ENCODE measurements at regions not wholly inside any gene's neighbourhood (a gene's known extent, or its start where the extent isn't known, plus 50 kb on each side); places are given as distances from the start of the nearest gene placed in this dataset.

DNA sequence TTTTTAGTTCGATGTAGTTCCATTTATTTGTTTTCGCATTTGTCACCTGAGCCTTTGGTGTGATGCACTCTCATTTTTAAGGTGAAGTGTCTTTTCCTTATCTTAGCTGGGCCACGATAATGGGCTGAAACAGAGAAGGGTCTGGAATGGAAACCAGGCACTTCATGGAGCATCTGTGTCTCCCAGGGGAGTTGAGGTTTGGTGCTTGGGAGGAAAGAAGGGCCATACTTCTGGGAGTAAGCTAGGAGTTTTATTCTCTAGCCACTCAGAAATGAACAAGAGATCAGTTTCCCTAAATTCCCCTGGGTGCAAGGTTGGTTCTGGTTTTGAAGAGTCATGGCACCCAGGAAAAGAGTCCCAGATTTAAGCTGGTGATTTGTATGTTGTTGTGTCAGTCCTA is 179.4 kb upstream of the CXCR4 start:
- no peak overlapping the region for H3K4me3 ChIP-seq (ENCODE audit: low read depth, low read length)
- TF ChIP-seq, protein P1, sequence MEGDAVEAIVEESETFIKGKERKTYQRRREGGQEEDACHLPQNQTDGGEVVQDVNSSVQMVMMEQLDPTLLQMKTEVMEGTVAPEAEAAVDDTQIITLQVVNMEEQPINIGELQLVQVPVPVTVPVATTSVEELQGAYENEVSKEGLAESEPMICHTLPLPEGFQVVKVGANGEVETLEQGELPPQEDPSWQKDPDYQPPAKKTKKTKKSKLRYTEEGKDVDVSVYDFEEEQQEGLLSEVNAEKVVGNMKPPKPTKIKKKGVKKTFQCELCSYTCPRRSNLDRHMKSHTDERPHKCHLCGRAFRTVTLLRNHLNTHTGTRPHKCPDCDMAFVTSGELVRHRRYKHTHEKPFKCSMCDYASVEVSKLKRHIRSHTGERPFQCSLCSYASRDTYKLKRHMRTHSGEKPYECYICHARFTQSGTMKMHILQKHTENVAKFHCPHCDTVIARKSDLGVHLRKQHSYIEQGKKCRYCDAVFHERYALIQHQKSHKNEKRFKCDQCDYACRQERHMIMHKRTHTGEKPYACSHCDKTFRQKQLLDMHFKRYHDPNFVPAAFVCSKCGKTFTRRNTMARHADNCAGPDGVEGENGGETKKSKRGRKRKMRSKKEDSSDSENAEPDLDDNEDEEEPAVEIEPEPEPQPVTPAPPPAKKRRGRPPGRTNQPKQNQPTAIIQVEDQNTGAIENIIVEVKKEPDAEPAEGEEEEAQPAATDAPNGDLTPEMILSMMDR (IDR thresholded peaks at IDR 0.05; ENCODE audit: low read depth, low read length, missing control alignments): no peak
- in situ Hi-C loops (cut with HindIII; ENCODE audit: low sequenced_read_pairs): no loop called here
- no peak for DNase-seq (ENCODE audit: low read depth)

DNA sequence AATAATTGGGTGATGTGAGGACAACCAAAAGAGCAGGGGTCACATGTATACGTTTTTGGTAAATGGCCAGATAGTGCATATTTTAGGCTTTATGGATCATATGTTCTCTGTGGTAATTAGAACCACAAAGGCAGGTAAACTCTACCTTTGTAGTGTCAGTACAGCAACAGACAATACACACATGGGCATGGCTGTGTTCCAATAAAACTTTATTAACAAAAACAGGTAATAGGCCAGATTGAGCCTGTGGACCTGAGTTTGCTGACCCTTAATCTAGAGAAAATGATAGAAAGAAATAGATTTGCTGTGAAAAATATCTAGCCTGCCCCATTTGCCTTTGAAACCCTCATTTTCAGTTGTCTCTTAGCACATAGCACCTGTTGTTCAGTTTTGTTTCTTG is 177.2 kb upstream of the CXCR4 start:
- in situ Hi-C loops (cut with HindIII; ENCODE audit: low sequenced_read_pairs): no loop called here
- TF ChIP-seq, protein P1 (IDR thresholded peaks at IDR 0.05; ENCODE audit: low read depth, low read length, missing control alignments): no peak
- H3K4me3 ChIP-seq (ENCODE audit: low read depth, low read length): no peak overlapping the region
- no peak for DNase-seq (ENCODE audit: low read depth)

DNA sequence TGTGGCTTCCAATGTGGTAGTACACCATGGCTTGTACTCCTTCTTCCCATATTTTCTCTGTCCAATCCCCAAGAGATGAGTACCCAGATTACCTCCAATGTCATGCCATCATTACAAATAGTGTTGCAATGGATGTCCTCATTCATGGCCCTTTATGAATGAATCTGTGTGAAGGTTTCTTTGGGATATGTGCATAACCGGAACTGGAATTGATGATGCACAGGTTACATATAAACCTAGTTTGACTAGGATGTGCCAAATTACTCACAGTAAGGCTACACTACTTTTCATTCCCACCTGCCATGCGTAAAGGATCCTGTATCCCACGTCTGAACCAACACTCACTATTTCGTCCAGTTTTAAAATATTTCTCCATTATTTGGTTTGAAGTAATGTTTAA is 173.9 kb upstream of the CXCR4 start:
- DNase-seq (ENCODE audit: low read depth): no peak
- in situ Hi-C loops (cut with HindIII; ENCODE audit: low sequenced_read_pairs): no loop called here
- TF ChIP-seq, protein P1 (IDR thresholded peaks at IDR 0.05; ENCODE audit: low read depth, low read length, missing control alignments): no peak
- no peak overlapping the region for H3K4me3 ChIP-seq (ENCODE audit: low read depth, low read length)

DNA sequence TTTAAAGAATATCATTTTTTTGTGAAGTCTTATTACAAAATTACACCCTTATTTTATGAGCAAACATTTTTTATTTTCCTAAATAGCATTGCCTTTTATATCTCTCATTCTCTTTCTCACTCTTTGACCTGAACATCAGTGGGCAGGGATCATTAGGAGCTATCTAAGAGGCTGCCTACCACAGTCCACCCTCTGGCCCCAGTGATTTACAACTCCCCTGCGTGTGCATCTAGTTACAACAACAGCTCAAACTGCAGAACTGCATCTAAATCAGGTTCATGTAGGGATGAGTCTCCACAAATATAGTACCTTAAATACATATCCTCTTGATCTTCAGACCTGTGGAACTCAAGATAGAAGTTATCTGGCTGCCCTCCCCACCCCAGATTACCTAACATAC is 172.4 kb upstream of the CXCR4 start:
- in situ Hi-C loops (cut with HindIII; ENCODE audit: low sequenced_read_pairs): no loop called here
- DNase-seq (ENCODE audit: low read depth): no peak
- H3K4me3 ChIP-seq (ENCODE audit: low read depth, low read length): no peak overlapping the region
- TF ChIP-seq, protein P1 (IDR thresholded peaks at IDR 0.05; ENCODE audit: low read depth, low read length, missing control alignments): no peak

DNA sequence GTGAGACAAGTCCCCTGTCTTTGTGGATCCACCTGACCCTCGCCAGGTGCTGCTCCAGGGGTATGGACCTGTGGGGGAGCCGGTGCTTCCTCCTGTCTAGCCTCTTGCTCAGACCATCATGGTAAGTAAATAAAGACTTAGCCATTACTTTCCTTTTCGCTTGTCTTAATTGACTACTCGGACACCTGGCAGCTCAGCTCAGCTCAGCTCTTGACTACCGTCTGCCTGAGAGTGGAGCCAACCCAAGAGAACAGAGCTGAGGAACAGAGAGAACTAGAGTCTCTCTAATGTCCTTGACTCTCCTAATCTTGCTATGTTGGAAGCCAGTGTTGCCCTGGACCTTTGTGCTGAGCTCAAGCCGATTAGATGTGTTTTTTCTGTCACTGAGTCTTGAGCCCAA is 170.3 kb upstream of the CXCR4 start:
- no peak overlapping the region for H3K4me3 ChIP-seq (ENCODE audit: low read depth, low read length)
- TF ChIP-seq, protein P1 (IDR thresholded peaks at IDR 0.05; ENCODE audit: low read depth, low read length, missing control alignments): no peak
- in situ Hi-C loops (cut with HindIII; ENCODE audit: low sequenced_read_pairs): no loop called here
- no peak for DNase-seq (ENCODE audit: low read depth)

DNA sequence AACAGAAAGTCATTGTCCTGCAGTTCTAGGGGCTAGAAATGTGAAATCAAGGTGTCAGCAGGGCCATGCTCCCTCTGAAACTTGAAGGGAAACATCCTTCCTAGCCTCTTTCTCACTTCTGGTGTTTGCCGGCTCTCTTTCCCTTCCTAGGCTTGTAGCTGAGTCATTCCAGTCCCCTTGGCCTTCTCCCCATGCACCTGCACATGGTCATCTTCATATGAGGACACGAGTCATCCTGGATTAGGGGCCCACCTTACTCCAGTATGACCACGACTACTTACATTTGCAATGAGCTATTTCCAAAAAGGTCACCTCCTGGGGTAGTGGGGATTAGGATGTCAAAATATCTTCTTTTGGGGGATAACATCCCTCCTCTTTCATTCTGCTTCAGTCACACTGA is 168.5 kb upstream of the CXCR4 start:
- no peak overlapping the region for H3K4me3 ChIP-seq (ENCODE audit: low read depth, low read length)
- in situ Hi-C loops (cut with HindIII; ENCODE audit: low sequenced_read_pairs): no loop called here
- DNase-seq (ENCODE audit: low read depth): no peak
- TF ChIP-seq, protein P1 (IDR thresholded peaks at IDR 0.05; ENCODE audit: low read depth, low read length, missing control alignments): no peak

Measured in astrocyte of the cerebellum (primary cell).